Fibroblast of lung (primary cell): ENCODE measurements at regions not wholly inside any gene's neighbourhood (a gene's known extent, or its start where the extent isn't known, plus 50 kb on each side); places are given as distances from the start of the nearest gene placed in this dataset.
"Not testable (repeated sequence)": the region's sequence is repeated elsewhere in the genome, so short reads cannot be mapped to it uniquely, and the experiment has no call there.

Experiments
- CTCF ChIP-seq, 2 donors: IDR thresholded peaks in 1 of 2; conservative IDR thresholded peaks in 1 of 2; 1 replicate in 1 of 2; 2 replicates in 1 of 2; pipeline ENCODE4 v1.5.1; 2011 to 2012; ENCODE audit warnings: low read length in 2 of 2, control low read depth in 1 of 2, inconsistent platforms in 1 of 2, low read depth in 1 of 2, mild to moderate bottlenecking in 1 of 2
- EZH2 ChIP-seq: IDR thresholded peaks from 2 replicates; pipeline ENCODE4 v1.5.1; 2012; ENCODE audit warnings: low read length, control low read depth, mild to moderate bottlenecking; ENCODE audit errors: missing control alignments

GRCh38 chr4:3609905-3610304 is 77.7 kb upstream of the LRPAP1 start:
- not testable (repeated sequence) for TF ChIP-seq CTCF (conservative IDR thresholded peaks at IDR 0.05 in 1 of 2, IDR thresholded peaks at IDR 0.05 in 1 of 2; ENCODE audit: low read depth in 1 of 2, low read length in 2 of 2); EZH2
